ENCODE measurements at regions not wholly inside any gene's neighbourhood (a gene's known extent, or its start where the extent isn't known, plus 50 kb on each side); places are given as distances from the start of the nearest gene placed in this dataset.

GRCh38 chrX:117771384-117771783, 345.2 kb downstream of the KLHL13 start:
- Histone ChIP-seq H3K9ac (ENCODE audit: low read depth in 1 of 2, low read length in 2 of 2) (no peak overlapping the region), H3K27me3 (ENCODE audit: control insufficient read depth in 2 of 2, insufficient read depth in 2 of 2, low read length in 2 of 2) (no peaks in the 10 kb centered on the region), H3K9me3 (ENCODE audit: control insufficient read depth in 2 of 2, low read length in 2 of 2) (no peaks in the 10 kb centered on the region), H3K4me1 (ENCODE audit: control insufficient read depth in 2 of 2, insufficient read depth in 2 of 2, low read length in 2 of 2) (no peaks in the 10 kb centered on the region), H3K4me3 (ENCODE audit: low read length in 2 of 2) (no peak overlapping the region), H3K27ac (ENCODE audit: low read depth in 2 of 2, low read length in 2 of 2) (no peak overlapping the region), H3K36me3 (ENCODE audit: control insufficient read depth in 2 of 2, insufficient read depth in 2 of 2, low read length in 2 of 2) (no peaks in the 10 kb centered on the region)

GRCh38 chrX:117768861-117769604, 347.6 kb downstream of the KLHL13 start:
- no peak overlapping the region for H3K27ac ChIP-seq (ENCODE audit: low read depth in 2 of 2, low read length in 2 of 2)
- no peaks in the 10 kb centered on the region for H3K36me3 ChIP-seq (ENCODE audit: control insufficient read depth in 2 of 2, insufficient read depth in 2 of 2, low read length in 2 of 2)
- no peak overlapping the region for H3K4me3 ChIP-seq (ENCODE audit: low read length in 2 of 2)
- no peaks in the 10 kb centered on the region for H3K27me3 ChIP-seq (ENCODE audit: control insufficient read depth in 2 of 2, insufficient read depth in 2 of 2, low read length in 2 of 2)
- H3K9me3 ChIP-seq (ENCODE audit: control insufficient read depth in 2 of 2, low read length in 2 of 2) = no peaks in the 10 kb centered on the region
- no peaks in the 10 kb centered on the region for H3K4me1 ChIP-seq (ENCODE audit: control insufficient read depth in 2 of 2, insufficient read depth in 2 of 2, low read length in 2 of 2)
- H3K9ac ChIP-seq (ENCODE audit: low read depth in 1 of 2, low read length in 2 of 2) = no peak overlapping the region

GRCh38 chrX:117765211-117765610, 351.4 kb downstream of the KLHL13 start:
- Histone ChIP-seq H3K36me3 (ENCODE audit: control insufficient read depth in 2 of 2, insufficient read depth in 2 of 2, low read length in 2 of 2) (no peaks in the 10 kb centered on the region), H3K4me3 (ENCODE audit: low read length in 2 of 2) (no peak overlapping the region), H3K9ac (ENCODE audit: low read depth in 1 of 2, low read length in 2 of 2) (no peak overlapping the region), H3K4me1 (ENCODE audit: control insufficient read depth in 2 of 2, insufficient read depth in 2 of 2, low read length in 2 of 2) (no peaks in the 10 kb centered on the region), H3K27ac (ENCODE audit: low read depth in 2 of 2, low read length in 2 of 2) (no peak overlapping the region), H3K27me3 (ENCODE audit: control insufficient read depth in 2 of 2, insufficient read depth in 2 of 2, low read length in 2 of 2) (no peaks in the 10 kb centered on the region), H3K9me3 (ENCODE audit: control insufficient read depth in 2 of 2, low read length in 2 of 2) (no peaks in the 10 kb centered on the region)

- Histone ChIP-seq H3K9ac (ENCODE audit: low read depth in 1 of 2, low read length in 2 of 2) (no peak overlapping the region), H3K27ac (ENCODE audit: low read depth in 2 of 2, low read length in 2 of 2) (no peak overlapping the region), H3K27me3 (ENCODE audit: control insufficient read depth in 2 of 2, insufficient read depth in 2 of 2, low read length in 2 of 2) (no peaks in the 10 kb centered on the region), H3K4me3 (ENCODE audit: low read length in 2 of 2) (no peak overlapping the region), H3K4me1 (ENCODE audit: control insufficient read depth in 2 of 2, insufficient read depth in 2 of 2, low read length in 2 of 2) (no peaks in the 10 kb centered on the region), H3K36me3 (ENCODE audit: control insufficient read depth in 2 of 2, insufficient read depth in 2 of 2, low read length in 2 of 2) (no peaks in the 10 kb centered on the region), H3K9me3 (ENCODE audit: control insufficient read depth in 2 of 2, low read length in 2 of 2) (no peaks in the 10 kb centered on the region)
These were observed 363.9 kb downstream of the KLHL13 start for GRCh38 chrX:117752745-117753144.

GRCh38 chrX:117751155-117751554, 365.5 kb downstream of the KLHL13 start:
- Histone ChIP-seq H3K36me3 (ENCODE audit: control insufficient read depth in 2 of 2, insufficient read depth in 2 of 2, low read length in 2 of 2) (no peaks in the 10 kb centered on the region), H3K9me3 (ENCODE audit: control insufficient read depth in 2 of 2, low read length in 2 of 2) (no peaks in the 10 kb centered on the region), H3K4me1 (ENCODE audit: control insufficient read depth in 2 of 2, insufficient read depth in 2 of 2, low read length in 2 of 2) (no peaks in the 10 kb centered on the region), H3K9ac (ENCODE audit: low read depth in 1 of 2, low read length in 2 of 2) (no peak overlapping the region), H3K27ac (ENCODE audit: low read depth in 2 of 2, low read length in 2 of 2) (no peak overlapping the region), H3K4me3 (ENCODE audit: low read length in 2 of 2) (no peak overlapping the region), H3K27me3 (ENCODE audit: control insufficient read depth in 2 of 2, insufficient read depth in 2 of 2, low read length in 2 of 2) (no peaks in the 10 kb centered on the region)

- no peak overlapping the region for H3K9ac ChIP-seq (ENCODE audit: low read depth in 1 of 2, low read length in 2 of 2)
- no peaks in the 10 kb centered on the region for H3K9me3 ChIP-seq (ENCODE audit: control insufficient read depth in 2 of 2, low read length in 2 of 2)
- no peak overlapping the region for H3K4me3 ChIP-seq (ENCODE audit: low read length in 2 of 2)
- H3K27ac ChIP-seq (ENCODE audit: low read depth in 2 of 2, low read length in 2 of 2) = no peak overlapping the region
- H3K27me3 ChIP-seq (ENCODE audit: control insufficient read depth in 2 of 2, insufficient read depth in 2 of 2, low read length in 2 of 2) = no peaks in the 10 kb centered on the region
- H3K4me1 ChIP-seq (ENCODE audit: control insufficient read depth in 2 of 2, insufficient read depth in 2 of 2, low read length in 2 of 2) = no peaks in the 10 kb centered on the region
- no peaks in the 10 kb centered on the region for H3K36me3 ChIP-seq (ENCODE audit: control insufficient read depth in 2 of 2, insufficient read depth in 2 of 2, low read length in 2 of 2)
These were observed 371.7 kb downstream of the KLHL13 start for GRCh38 chrX:117744958-117745357.

GRCh38 chrX:117743469-117744251, 372.9 kb downstream of the KLHL13 start:
- Histone ChIP-seq H3K4me3 (ENCODE audit: low read length in 2 of 2) (no peak overlapping the region), H3K4me1 (ENCODE audit: control insufficient read depth in 2 of 2, insufficient read depth in 2 of 2, low read length in 2 of 2) (no peaks in the 10 kb centered on the region), H3K27me3 (ENCODE audit: control insufficient read depth in 2 of 2, insufficient read depth in 2 of 2, low read length in 2 of 2) (no peaks in the 10 kb centered on the region), H3K36me3 (ENCODE audit: control insufficient read depth in 2 of 2, insufficient read depth in 2 of 2, low read length in 2 of 2) (no peaks in the 10 kb centered on the region), H3K27ac (ENCODE audit: low read depth in 2 of 2, low read length in 2 of 2) (no peak overlapping the region), H3K9ac (ENCODE audit: low read depth in 1 of 2, low read length in 2 of 2) (no peak overlapping the region), H3K9me3 (ENCODE audit: control insufficient read depth in 2 of 2, low read length in 2 of 2) (no peaks in the 10 kb centered on the region)

- Histone ChIP-seq H3K27ac (ENCODE audit: low read depth in 2 of 2, low read length in 2 of 2) (peak overlapping the region; percentile 43 to 67), H3K4me3 (ENCODE audit: low read length in 2 of 2) (peak overlapping the region in 1 of 2 donors; percentile 38), H3K9me3 (ENCODE audit: control insufficient read depth in 2 of 2, low read length in 2 of 2) (no peaks in the 10 kb centered on the region), H3K36me3 (ENCODE audit: control insufficient read depth in 2 of 2, insufficient read depth in 2 of 2, low read length in 2 of 2) (no peaks in the 10 kb centered on the region), H3K4me1 (ENCODE audit: control insufficient read depth in 2 of 2, insufficient read depth in 2 of 2, low read length in 2 of 2) (no peaks in the 10 kb centered on the region), H3K27me3 (ENCODE audit: control insufficient read depth in 2 of 2, insufficient read depth in 2 of 2, low read length in 2 of 2) (no peaks in the 10 kb centered on the region), H3K9ac (ENCODE audit: low read depth in 1 of 2, low read length in 2 of 2) (no peak overlapping the region)
These were observed 403.2 kb downstream of the KLHL13 start for GRCh38 chrX:117713411-117713810.

GRCh38 chrX:117711782-117712181, 404.8 kb downstream of the KLHL13 start:
- Histone ChIP-seq H3K9ac (ENCODE audit: low read depth in 1 of 2, low read length in 2 of 2) (no peak overlapping the region), H3K9me3 (ENCODE audit: control insufficient read depth in 2 of 2, low read length in 2 of 2) (no peaks in the 10 kb centered on the region), H3K36me3 (ENCODE audit: control insufficient read depth in 2 of 2, insufficient read depth in 2 of 2, low read length in 2 of 2) (no peaks in the 10 kb centered on the region), H3K4me3 (ENCODE audit: low read length in 2 of 2) (no peak overlapping the region), H3K27me3 (ENCODE audit: control insufficient read depth in 2 of 2, insufficient read depth in 2 of 2, low read length in 2 of 2) (no peaks in the 10 kb centered on the region), H3K27ac (ENCODE audit: low read depth in 2 of 2, low read length in 2 of 2) (no peak overlapping the region), H3K4me1 (ENCODE audit: control insufficient read depth in 2 of 2, insufficient read depth in 2 of 2, low read length in 2 of 2) (no peaks in the 10 kb centered on the region)

- Histone ChIP-seq H3K9me3 (ENCODE audit: control insufficient read depth in 2 of 2, low read length in 2 of 2) (no peaks in the 10 kb centered on the region), H3K9ac (ENCODE audit: low read depth in 1 of 2, low read length in 2 of 2) (no peak overlapping the region), H3K4me1 (ENCODE audit: control insufficient read depth in 2 of 2, insufficient read depth in 2 of 2, low read length in 2 of 2) (no peaks in the 10 kb centered on the region), H3K4me3 (ENCODE audit: low read length in 2 of 2) (no peak overlapping the region), H3K27me3 (ENCODE audit: control insufficient read depth in 2 of 2, insufficient read depth in 2 of 2, low read length in 2 of 2) (no peaks in the 10 kb centered on the region), H3K36me3 (ENCODE audit: control insufficient read depth in 2 of 2, insufficient read depth in 2 of 2, low read length in 2 of 2) (no peaks in the 10 kb centered on the region), H3K27ac (ENCODE audit: low read depth in 2 of 2, low read length in 2 of 2) (no peak overlapping the region)
These were observed 408.5 kb downstream of the KLHL13 start for GRCh38 chrX:117707948-117708743.
